ENCODE measurements at regions not wholly inside any gene's neighbourhood (a gene's known extent, or its start where the extent isn't known, plus 50 kb on each side); places are given as distances from the start of the nearest gene placed in this dataset.
"Not testable (repeated sequence)": the region's sequence is repeated elsewhere in the genome, so short reads cannot be mapped to it uniquely, and the experiment has no call there.

DNA sequence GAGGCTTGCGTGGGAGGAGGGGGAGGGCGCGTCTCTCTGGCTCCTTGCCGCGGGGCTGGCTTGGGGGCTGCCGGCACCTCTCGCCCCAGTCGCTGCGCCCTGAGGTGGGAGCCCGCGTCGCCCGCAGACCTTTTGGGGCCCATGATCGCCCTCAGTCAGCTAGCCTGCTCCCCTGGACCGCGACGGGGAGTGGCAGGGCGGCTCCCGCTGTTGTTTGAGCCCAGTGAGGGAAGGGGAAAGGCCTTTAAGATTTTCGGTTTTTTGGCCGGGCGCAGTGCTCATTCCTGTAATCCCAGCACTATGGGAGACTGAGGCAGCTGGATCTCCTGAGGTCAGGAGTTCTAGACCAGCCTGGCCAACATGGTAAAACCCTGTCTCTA lies 62.4 kb upstream of the GOLGA6L4 start:
- not testable (repeated sequence) for H3K4me3 ChIP-seq; DNase-seq (ENCODE audit: low read depth, low spot score); H3K27ac ChIP-seq; H3K9ac ChIP-seq (ENCODE audit: insufficient read length); H3K9me3 ChIP-seq (ENCODE audit: low read depth, low read length); H3K36me3 ChIP-seq (ENCODE audit: insufficient read depth, low read length)
